ENCODE measurements at regions not wholly inside any gene's neighbourhood (a gene's known extent, or its start where the extent isn't known, plus 50 kb on each side); places are given as distances from the start of the nearest gene placed in this dataset.

GRCh38 chr7:10657837-10658236 is 315.8 kb upstream of the PHF14 start:
- ATAC-seq = no peak

GRCh38 chr7:10662491-10662890 is 311.2 kb upstream of the PHF14 start:
- no peak for DNase-seq
- no peaks in the 10 kb centered on the region for H3K36me3 ChIP-seq
- no peak for ATAC-seq
- no peak overlapping the region for H3K4me3 ChIP-seq
- TF ChIP-seq CTCF (IDR thresholded peaks at IDR 0.05) = no peak
- H3K27ac ChIP-seq = no peak overlapping the region
- H3K4me1 ChIP-seq = no peaks in the 10 kb centered on the region
- intact Hi-C loops (cut with DNase I) = no loop called here
- H3K27me3 ChIP-seq = no peaks in the 10 kb centered on the region
- H3K9me3 ChIP-seq = no peaks in the 10 kb centered on the region

More at GRCh38 chr7:10657837-10658236, 315.8 kb upstream of the PHF14 start:
- intact Hi-C loops (cut with DNase I) = no loop called here
- H3K27me3 ChIP-seq = no peaks in the 10 kb centered on the region
- no peaks in the 10 kb centered on the region for H3K4me1 ChIP-seq
- DNase-seq = no peak
- no peak for TF ChIP-seq CTCF (IDR thresholded peaks at IDR 0.05)
- no peaks in the 10 kb centered on the region for H3K9me3 ChIP-seq
- no peak overlapping the region for H3K4me3 ChIP-seq
- no peak overlapping the region for H3K27ac ChIP-seq
- H3K36me3 ChIP-seq = no peaks in the 10 kb centered on the region

GRCh38 chr7:10662982-10663884 is 310.4 kb upstream of the PHF14 start:
- DNase-seq (no peak), ATAC-seq (no peak)
- intact Hi-C loops (cut with DNase I) = no loop called here
- Histone ChIP-seq H3K4me3 (no peak overlapping the region), H3K36me3 (no peaks in the 10 kb centered on the region), H3K27ac (no peak overlapping the region), H3K4me1 (no peaks in the 10 kb centered on the region), H3K9me3 (no peaks in the 10 kb centered on the region), H3K27me3 (no peaks in the 10 kb centered on the region)
- no peak for TF ChIP-seq CTCF (IDR thresholded peaks at IDR 0.05)

- Histone ChIP-seq H3K4me1 (no peaks in the 10 kb centered on the region), H3K9me3 (peaks cover 4% of the 10 kb centered on the region), H3K36me3 (no peaks in the 10 kb centered on the region), H3K4me3 (no peak overlapping the region), H3K27ac (no peak overlapping the region), H3K27me3 (no peaks in the 10 kb centered on the region)
- DNase-seq (no peak), ATAC-seq (no peak)
- intact Hi-C loops (cut with DNase I) = no loop called here
- no peak for TF ChIP-seq CTCF (IDR thresholded peaks at IDR 0.05)
Measured at GRCh38 chr7:10672186-10672585, 301.5 kb upstream of the PHF14 start.

- ATAC-seq (no peak), DNase-seq (no peak)
- H3K9me3 ChIP-seq = no peaks in the 10 kb centered on the region
- H3K27me3 ChIP-seq = no peaks in the 10 kb centered on the region
- intact Hi-C loops (cut with DNase I) = no loop called here
- no peaks in the 10 kb centered on the region for H3K36me3 ChIP-seq
- H3K27ac ChIP-seq = no peak overlapping the region
- no peak overlapping the region for H3K4me3 ChIP-seq
- no peak for TF ChIP-seq CTCF (IDR thresholded peaks at IDR 0.05)
- no peaks in the 10 kb centered on the region for H3K4me1 ChIP-seq
Measured at GRCh38 chr7:10677211-10677610, 296.5 kb upstream of the PHF14 start.

All from upper lobe of right lung (tissue), 1 donor.